Suprapubic skin (tissue), 4 donors: ENCODE measurements at regions not wholly inside any gene's neighbourhood (a gene's known extent, or its start where the extent isn't known, plus 50 kb on each side); places are given as distances from the start of the nearest gene placed in this dataset.

Experiments
- DNase-seq, 2 donors: peaks; one replicate each; pipeline ENCODE4 v3.0.0-alpha.2; 2019; ENCODE audit warnings: low spot score in 2 of 2
- H3K27ac ChIP-seq: fragments of 200-600 bp; sonication (generic); one replicate; pipeline ENCODE4 v1.5.1; 2019
- H3K27me3 ChIP-seq: fragments of 200-600 bp; sonication (generic); one replicate; pipeline ENCODE4 v1.5.1; 2019
- H3K36me3 ChIP-seq: fragments of 200-600 bp; sonication (generic); one replicate; pipeline ENCODE4 v1.5.1; 2019
- H3K4me1 ChIP-seq: fragments of 200-600 bp; sonication (generic); one replicate; pipeline ENCODE4 v1.5.1; 2019
- H3K4me3 ChIP-seq: fragments of 200-600 bp; sonication (generic); one replicate; pipeline ENCODE4 v1.5.1; 2019; ENCODE audit warnings: mild to moderate bottlenecking
- H3K9me3 ChIP-seq: fragments of 200-600 bp; sonication (generic); one replicate; pipeline ENCODE4 v1.5.1; 2019
- EP300 ChIP-seq: sonication (generic); formaldehyde crosslinking; IDR thresholded peaks from one replicate; pipeline ENCODE4 v1.6.1; 2017; ENCODE audit warnings: antibody characterized with exemption
- POLR2A ChIP-seq, 2 donors: fragments of 450-650 bp; IDR thresholded peaks; one replicate each; pipeline ENCODE4 v1.6.1; 2017; ENCODE audit warnings: antibody characterized with exemption in 2 of 2, mild to moderate bottlenecking in 2 of 2, moderate library complexity in 2 of 2
- POLR2AphosphoS5 ChIP-seq, 3 donors: sonication (generic); formaldehyde crosslinking; IDR thresholded peaks; one replicate each; pipeline ENCODE4 v1.6.1; 2017; ENCODE audit warnings: antibody characterized with exemption in 3 of 3
- WGBS: methylation state at CpG from one replicate; pipeline ENCODE4 v1.1.5; 2018; 5-methylcytosine and 5-hydroxymethylcytosine counted together
- TF ChIP-seq, protein P1 (sequence below), 2 donors: fragments of 200-600 bp in 1 of 2; fragments of 450-650 bp in 1 of 2; sonication (generic) in 1 of 2; IDR thresholded peaks; one replicate each; pipeline ENCODE4 v1.5.1; 2016 to 2019; ENCODE audit warnings: antibody characterized with exemption in 2 of 2, mild to moderate bottlenecking in 1 of 2, moderate library complexity in 1 of 2

DNA sequence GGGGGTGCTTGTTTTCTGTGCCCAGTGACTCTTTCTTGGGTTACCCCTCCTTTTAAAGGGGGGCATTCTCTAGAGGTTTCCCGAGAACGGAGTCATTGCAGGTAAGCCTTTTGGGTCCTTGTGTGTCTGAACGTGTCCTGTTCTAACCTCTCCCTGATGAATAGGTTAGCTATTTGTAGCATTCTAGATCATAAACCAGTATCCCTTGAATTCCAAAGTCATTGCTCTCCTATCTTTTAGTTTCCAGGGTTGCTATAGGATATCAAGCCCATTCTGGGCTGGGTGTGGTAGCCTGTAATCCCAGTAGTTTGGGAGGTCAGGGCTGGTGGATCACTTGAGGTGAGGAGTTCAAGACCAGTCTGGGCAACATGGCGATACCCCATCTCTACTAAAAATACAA, 65.9 kb upstream of the YWHAQ start:
- H3K27ac ChIP-seq = no peak overlapping the region
- no peak for DNase-seq
- H3K36me3 ChIP-seq = no peaks in the 10 kb centered on the region
- no peak overlapping the region for H3K4me3 ChIP-seq
- WGBS = 96% methylated on average over 4 of the region's 4 CpGs
- peaks cover 19% of the 10 kb centered on the region for H3K4me1 ChIP-seq
- TF ChIP-seq POLR2AphosphoS5 (IDR thresholded peaks at IDR 0.05) (no peak), POLR2A (IDR thresholded peaks at IDR 0.05) (no peak), EP300 (no peak)
- TF ChIP-seq, protein P1, sequence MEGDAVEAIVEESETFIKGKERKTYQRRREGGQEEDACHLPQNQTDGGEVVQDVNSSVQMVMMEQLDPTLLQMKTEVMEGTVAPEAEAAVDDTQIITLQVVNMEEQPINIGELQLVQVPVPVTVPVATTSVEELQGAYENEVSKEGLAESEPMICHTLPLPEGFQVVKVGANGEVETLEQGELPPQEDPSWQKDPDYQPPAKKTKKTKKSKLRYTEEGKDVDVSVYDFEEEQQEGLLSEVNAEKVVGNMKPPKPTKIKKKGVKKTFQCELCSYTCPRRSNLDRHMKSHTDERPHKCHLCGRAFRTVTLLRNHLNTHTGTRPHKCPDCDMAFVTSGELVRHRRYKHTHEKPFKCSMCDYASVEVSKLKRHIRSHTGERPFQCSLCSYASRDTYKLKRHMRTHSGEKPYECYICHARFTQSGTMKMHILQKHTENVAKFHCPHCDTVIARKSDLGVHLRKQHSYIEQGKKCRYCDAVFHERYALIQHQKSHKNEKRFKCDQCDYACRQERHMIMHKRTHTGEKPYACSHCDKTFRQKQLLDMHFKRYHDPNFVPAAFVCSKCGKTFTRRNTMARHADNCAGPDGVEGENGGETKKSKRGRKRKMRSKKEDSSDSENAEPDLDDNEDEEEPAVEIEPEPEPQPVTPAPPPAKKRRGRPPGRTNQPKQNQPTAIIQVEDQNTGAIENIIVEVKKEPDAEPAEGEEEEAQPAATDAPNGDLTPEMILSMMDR (IDR thresholded peaks at IDR 0.05) = no peak
- H3K27me3 ChIP-seq = no peaks in the 10 kb centered on the region
- no peaks in the 10 kb centered on the region for H3K9me3 ChIP-seq

DNA sequence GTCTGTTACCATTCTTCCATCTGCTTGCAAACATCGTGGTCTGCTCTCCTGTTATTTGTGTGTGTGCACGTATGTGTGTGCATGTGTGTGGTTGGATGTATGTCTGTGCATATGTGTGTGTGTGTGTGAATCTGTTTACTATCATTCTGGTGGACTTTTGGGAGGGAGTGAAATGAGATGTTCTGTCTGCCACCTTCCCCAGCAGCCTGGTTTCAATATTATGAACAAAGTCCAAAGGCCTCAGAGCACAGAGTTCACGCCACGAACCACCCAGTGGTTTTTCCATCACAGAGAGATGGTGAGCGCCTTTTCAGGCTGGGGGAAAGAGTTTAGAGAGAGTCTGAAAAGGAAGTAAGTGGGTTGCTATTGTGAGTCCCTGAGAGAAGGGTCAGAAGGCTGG, 67.1 kb upstream of the YWHAQ start:
- WGBS = 86% methylated on average over 5 of the region's 5 CpGs
- no peak overlapping the region for H3K4me3 ChIP-seq
- no peaks in the 10 kb centered on the region for H3K27me3 ChIP-seq
- TF ChIP-seq, protein P1 (IDR thresholded peaks at IDR 0.05) = no peak
- TF ChIP-seq POLR2A (IDR thresholded peaks at IDR 0.05) = no peak
- TF ChIP-seq EP300 = no peak
- no peak for TF ChIP-seq POLR2AphosphoS5 (IDR thresholded peaks at IDR 0.05)
- no peak for DNase-seq
- H3K9me3 ChIP-seq = no peaks in the 10 kb centered on the region
- H3K4me1 ChIP-seq = peaks cover 17% of the 10 kb centered on the region
- H3K27ac ChIP-seq = no peak overlapping the region
- H3K36me3 ChIP-seq = no peaks in the 10 kb centered on the region

DNA sequence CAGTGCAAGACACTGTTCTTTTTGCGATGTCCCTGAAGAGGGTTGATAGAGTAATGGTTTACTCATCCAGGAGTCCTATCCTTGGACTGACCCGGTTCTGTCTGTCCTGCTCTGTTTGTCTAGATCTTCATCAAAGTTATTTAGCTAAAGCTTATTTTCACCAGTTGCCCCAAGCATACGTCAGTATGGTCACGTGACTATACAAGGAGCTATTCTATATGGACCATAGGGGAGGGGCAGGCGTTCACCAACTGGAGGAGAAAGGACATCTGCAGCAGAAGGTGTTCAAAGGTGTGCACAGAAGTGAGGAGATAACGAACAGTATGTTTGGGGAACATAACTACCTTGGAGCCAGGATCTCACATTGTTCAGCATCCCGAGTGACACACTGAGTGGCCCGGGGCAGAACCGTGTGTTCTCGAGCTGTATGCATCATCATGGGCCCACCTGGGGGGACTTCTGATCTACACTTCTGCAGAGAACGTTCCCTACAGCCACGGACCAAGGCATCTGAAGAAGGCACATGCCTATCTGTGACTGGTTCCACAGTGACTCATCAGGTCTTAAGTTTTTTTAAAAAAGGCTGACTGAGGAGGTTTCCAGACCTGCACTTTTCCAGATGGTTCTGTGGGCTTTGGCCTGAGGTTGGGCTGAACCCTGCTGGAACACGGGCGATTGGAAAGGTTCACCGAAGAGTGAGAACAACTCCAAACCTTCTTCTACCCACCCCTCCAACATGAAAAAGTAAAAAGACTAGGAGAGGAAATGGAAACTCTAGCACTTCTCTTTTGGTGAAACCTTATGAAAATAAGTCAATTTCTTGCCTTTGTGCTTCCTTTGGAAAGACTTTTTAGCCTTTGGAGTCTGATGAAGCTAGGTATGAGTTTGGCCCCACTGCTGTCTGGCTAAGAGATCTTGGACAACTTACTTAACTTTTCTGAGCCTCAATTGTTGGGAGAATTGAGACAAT, 68.6 kb upstream of the YWHAQ start:
- no peak overlapping the region for H3K27ac ChIP-seq
- TF ChIP-seq, protein P1 (IDR thresholded peaks at IDR 0.05) = no peak
- no peak for TF ChIP-seq EP300
- TF ChIP-seq POLR2A (IDR thresholded peaks at IDR 0.05) = no peak
- TF ChIP-seq POLR2AphosphoS5 (IDR thresholded peaks at IDR 0.05) = no peak
- WGBS = 73% methylated on average over 15 of the region's 15 CpGs
- H3K36me3 ChIP-seq = no peaks in the 10 kb centered on the region
- H3K4me3 ChIP-seq = no peak overlapping the region
- DNase-seq = no peak
- no peaks in the 10 kb centered on the region for H3K27me3 ChIP-seq
- H3K9me3 ChIP-seq = no peaks in the 10 kb centered on the region
- peaks cover 24% of the 10 kb centered on the region for H3K4me1 ChIP-seq

DNA sequence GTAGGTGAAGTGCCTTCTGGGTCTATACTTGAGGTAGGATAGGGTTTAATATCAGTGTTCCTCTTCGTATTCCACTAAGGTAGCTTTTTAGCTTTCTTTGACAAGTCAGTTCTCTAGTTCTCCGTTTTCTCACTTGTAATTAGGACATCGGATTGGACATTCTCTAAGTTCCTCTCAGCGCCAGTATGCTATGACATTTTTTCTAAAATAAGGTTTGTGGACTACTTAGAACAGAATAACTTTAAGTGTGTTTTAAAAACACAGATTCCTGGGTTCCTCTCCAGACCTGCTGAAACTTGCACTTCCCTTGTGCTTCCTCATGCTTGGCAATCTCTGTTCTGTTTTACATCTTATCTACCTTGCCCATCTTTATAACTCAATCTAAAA, 69.3 kb upstream of the YWHAQ start:
- Histone ChIP-seq H3K9me3 (no peaks in the 10 kb centered on the region), H3K4me3 (no peak overlapping the region), H3K36me3 (no peaks in the 10 kb centered on the region), H3K4me1 (peaks cover 24% of the 10 kb centered on the region), H3K27me3 (no peaks in the 10 kb centered on the region), H3K27ac (no peak overlapping the region)
- WGBS = 68% methylated on average over 4 of the region's 4 CpGs
- DNase-seq = no peak
- no peak for TF ChIP-seq POLR2AphosphoS5 (IDR thresholded peaks at IDR 0.05)
- TF ChIP-seq, protein P1 (IDR thresholded peaks at IDR 0.05) = no peak
- no peak for TF ChIP-seq POLR2A (IDR thresholded peaks at IDR 0.05)
- TF ChIP-seq EP300 = no peak

DNA sequence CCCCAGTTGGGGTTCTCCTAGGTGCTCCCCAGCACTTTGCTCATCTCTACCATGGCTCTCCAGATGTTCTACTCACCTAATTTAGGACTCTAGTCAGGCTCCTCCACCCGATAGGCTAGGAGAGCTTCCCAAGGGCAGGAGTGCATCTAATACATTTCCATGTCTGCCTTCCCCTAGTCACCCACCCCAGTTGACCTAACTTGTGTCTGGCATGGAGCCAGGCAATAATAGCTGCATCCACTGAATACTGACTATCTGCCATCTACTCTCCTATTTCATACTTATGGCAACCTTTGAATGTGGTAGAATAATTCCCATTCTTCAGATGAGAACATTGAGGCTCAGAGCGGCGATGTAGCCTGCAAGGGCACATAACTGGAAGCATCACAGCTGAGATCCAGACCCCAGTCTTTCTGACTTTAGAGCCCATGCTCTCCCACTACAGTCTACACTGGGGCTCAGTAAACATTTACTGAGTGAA, 71.8 kb upstream of the YWHAQ start:
- TF ChIP-seq EP300 (no peak), POLR2AphosphoS5 (IDR thresholded peaks at IDR 0.05) (no peak), POLR2A (IDR thresholded peaks at IDR 0.05) (no peak)
- TF ChIP-seq, protein P1 (IDR thresholded peaks at IDR 0.05) = no peak
- H3K4me1 ChIP-seq = peaks cover 24% of the 10 kb centered on the region
- H3K27ac ChIP-seq = no peak overlapping the region
- H3K9me3 ChIP-seq = no peaks in the 10 kb centered on the region
- no peak overlapping the region for H3K4me3 ChIP-seq
- no peaks in the 10 kb centered on the region for H3K27me3 ChIP-seq
- 92% methylated on average over 3 of the region's 3 CpGs for WGBS
- DNase-seq = no peak
- H3K36me3 ChIP-seq = no peaks in the 10 kb centered on the region
